ENCODE measurements at regions not wholly inside any gene's neighbourhood (a gene's known extent, or its start where the extent isn't known, plus 50 kb on each side); places are given as distances from the start of the nearest gene placed in this dataset.
A peak's percentile ranks its signal among the peaks of the same experiment; 100 is the strongest.

DNA sequence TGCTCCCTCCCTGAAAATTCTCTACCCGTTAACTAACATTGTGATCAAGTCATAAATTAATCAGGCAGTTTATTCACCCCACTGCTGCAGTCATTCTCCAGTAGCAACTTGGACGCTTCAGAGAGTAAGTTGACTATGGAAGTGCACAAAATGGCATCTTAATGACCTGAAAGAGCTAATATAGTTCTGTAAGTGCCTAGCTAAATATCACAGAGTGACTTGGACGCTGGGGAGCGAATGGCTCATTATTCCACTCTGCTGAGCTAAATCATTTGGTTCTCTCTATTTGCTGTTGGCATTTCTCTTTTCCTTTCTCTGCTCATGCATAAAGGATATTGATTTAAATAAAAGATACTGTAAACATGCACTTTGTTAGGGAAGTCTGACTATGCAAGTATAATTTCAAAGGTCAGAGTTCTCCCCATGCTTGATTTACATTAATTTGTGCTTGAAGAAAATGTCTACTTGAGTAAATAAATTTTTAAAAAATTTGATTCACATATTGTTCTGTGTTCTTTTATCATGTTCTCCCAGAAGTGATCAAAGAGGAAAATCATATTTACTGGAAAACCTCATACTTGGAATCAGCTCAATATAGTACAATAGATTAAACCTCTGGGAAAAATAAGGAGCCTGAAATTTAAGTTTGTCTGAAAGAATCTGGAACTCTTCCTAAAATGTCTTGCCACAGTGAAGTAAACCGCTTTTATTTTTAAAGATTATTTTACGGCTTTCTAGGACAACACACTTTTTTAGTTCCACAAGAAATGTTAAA is 169.5 kb upstream of the HAPLN1 start:
- H3K36me3 ChIP-seq, result no peaks in the 10 kb centered on the region
- ATAC-seq, result no peak
- intact Hi-C loops (cut with DNase I), result no loop called here

DNA sequence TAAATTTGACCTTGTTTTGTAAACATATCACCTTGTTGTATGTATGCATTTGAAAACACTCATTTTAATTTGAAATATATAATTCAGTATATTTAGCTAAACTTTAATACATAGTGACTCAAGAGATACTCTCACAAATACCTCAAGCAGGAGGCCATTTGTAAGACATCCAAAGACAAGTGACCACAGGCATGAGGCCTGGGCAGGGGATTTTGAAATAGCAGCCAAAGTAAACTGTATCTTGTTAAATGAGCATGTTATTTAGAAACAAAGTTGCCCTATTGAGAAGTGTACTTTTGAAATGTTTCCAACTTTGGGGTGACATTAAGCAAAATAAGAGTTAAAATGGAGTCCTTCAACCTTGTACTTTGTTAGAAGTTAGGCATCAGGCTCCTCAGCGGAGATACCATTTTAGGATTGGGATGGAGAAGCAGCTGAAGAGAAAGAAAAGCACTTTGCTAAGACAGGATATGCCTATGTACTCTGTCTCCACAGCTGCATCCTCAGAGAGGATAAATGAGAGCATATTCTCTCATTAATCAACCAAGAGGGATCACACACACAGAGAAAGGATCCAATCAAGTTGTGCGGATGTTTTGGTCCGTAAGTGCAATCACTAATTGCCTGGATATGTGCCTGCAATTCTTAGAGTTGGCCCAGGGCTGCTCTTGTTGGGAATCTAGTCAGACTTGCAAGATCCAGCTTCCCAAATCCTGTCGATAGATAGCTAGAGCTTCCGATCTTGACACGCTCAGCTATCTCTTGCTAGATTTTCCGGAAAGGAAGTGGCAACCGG is 157.5 kb upstream of the HAPLN1 start:
- TF ChIP-seq, protein P1, sequence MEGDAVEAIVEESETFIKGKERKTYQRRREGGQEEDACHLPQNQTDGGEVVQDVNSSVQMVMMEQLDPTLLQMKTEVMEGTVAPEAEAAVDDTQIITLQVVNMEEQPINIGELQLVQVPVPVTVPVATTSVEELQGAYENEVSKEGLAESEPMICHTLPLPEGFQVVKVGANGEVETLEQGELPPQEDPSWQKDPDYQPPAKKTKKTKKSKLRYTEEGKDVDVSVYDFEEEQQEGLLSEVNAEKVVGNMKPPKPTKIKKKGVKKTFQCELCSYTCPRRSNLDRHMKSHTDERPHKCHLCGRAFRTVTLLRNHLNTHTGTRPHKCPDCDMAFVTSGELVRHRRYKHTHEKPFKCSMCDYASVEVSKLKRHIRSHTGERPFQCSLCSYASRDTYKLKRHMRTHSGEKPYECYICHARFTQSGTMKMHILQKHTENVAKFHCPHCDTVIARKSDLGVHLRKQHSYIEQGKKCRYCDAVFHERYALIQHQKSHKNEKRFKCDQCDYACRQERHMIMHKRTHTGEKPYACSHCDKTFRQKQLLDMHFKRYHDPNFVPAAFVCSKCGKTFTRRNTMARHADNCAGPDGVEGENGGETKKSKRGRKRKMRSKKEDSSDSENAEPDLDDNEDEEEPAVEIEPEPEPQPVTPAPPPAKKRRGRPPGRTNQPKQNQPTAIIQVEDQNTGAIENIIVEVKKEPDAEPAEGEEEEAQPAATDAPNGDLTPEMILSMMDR (IDR thresholded peaks at IDR 0.05), result no peak
- no peak overlapping the region for H3K27ac ChIP-seq
- H3K9me3 ChIP-seq, result no peaks in the 10 kb centered on the region
- H3K36me3 ChIP-seq, result no peaks in the 10 kb centered on the region
- no peak for ATAC-seq
- H3K4me3 ChIP-seq, result no peak overlapping the region
- DNase-seq, result peak in 1 of 4 donors; percentile 5
- no peaks in the 10 kb centered on the region for H3K4me1 ChIP-seq
- intact Hi-C loops (cut with DNase I), result no loop called here
- no peaks in the 10 kb centered on the region for H3K27me3 ChIP-seq

More for the DNA sequence above, 169.5 kb upstream of the HAPLN1 start:
- no peak overlapping the region for H3K4me3 ChIP-seq
- no peaks in the 10 kb centered on the region for H3K9me3 ChIP-seq
- TF ChIP-seq, protein P1 (IDR thresholded peaks at IDR 0.05), result no peak
- H3K4me1 ChIP-seq, result no peaks in the 10 kb centered on the region
- no peak overlapping the region for H3K27ac ChIP-seq
- no peak for DNase-seq
- no peaks in the 10 kb centered on the region for H3K27me3 ChIP-seq

DNA sequence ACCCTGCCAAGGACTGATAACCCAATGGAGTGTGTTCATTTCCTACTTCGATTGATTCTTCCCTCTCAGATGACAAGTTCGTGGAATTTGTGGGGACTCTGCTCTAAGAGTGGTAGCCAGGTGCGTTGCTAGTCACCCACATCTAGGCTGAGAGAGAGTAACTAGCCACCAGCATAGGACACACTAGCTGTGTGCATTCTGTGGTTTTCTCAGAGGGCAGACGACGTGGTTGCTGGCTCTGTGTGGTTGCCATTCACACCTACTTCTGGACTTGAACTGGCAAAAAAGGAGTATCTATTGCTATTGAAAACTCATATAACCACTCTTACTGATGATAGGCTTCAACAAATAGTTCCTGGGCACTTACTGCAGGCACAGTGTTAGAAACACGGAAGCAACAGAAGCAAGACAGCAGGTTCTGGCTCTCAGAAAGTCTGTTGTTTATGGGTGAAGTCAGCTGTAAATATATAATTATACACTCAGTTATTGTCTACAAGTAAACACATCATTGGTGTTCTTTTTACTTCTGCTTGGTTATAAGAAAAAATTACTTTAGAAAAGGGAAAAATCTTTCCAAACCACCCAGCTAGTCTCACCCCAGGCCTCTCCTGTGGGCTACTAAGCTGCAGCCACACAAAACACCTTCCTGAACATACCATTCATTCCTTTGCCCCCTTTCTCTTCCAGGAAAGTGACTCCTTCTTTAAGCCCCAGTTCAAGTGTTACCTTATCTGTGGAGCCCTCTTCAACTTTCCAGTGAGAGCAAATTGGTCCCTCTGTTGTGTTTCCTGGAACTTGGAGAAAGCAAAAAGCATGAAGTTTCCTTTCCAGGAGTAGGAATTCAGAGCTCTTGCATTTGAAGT is 151.1 kb upstream of the HAPLN1 start:
- Histone ChIP-seq H3K4me1 (no peaks in the 10 kb centered on the region), H3K27me3 (no peaks in the 10 kb centered on the region), H3K9me3 (no peaks in the 10 kb centered on the region), H3K4me3 (no peak overlapping the region), H3K36me3 (no peaks in the 10 kb centered on the region), H3K27ac (no peak overlapping the region)
- ATAC-seq (peak; percentile 89), DNase-seq (peak in 1 of 4 donors; percentile 5)
- TF ChIP-seq, protein P1 (IDR thresholded peaks at IDR 0.05), result no peak
- intact Hi-C loops (cut with DNase I), result no loop called here

DNA sequence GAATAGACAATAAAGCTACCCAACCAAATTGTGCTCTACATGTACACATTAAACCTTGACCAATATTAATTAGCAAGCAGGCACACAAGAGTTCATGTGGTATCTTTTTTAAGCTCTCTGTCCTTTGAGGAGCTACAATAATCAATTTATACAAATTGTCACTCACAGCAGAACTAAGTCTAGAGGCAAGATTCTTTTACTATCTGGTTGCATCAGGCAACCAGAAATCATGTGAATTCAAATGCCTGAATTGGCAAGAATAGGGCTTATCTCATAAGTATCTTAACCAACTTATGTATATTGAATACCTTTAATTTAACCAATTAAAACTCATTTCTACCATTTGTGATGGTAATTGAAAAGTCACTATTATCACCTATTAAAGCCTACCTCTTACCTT is 145.5 kb upstream of the HAPLN1 start:
- TF ChIP-seq, protein P1 (IDR thresholded peaks at IDR 0.05), result no peak
- H3K4me3 ChIP-seq, result no peak overlapping the region
- no peak for DNase-seq
- no peaks in the 10 kb centered on the region for H3K4me1 ChIP-seq
- ATAC-seq, result no peak
- no peak overlapping the region for H3K27ac ChIP-seq
- intact Hi-C loops (cut with DNase I), result no loop called here
- H3K27me3 ChIP-seq, result no peaks in the 10 kb centered on the region
- no peaks in the 10 kb centered on the region for H3K36me3 ChIP-seq
- H3K9me3 ChIP-seq, result no peaks in the 10 kb centered on the region
